ENCODE measurements at regions not wholly inside any gene's neighbourhood (a gene's known extent, or its start where the extent isn't known, plus 50 kb on each side); places are given as distances from the start of the nearest gene placed in this dataset.
"Not testable (repeated sequence)": the region's sequence is repeated elsewhere in the genome, so short reads cannot be mapped to it uniquely, and the experiment has no call there.

GRCh38 chr5:43802119-43802518, 199.1 kb downstream of the NNT start:
- Histone ChIP-seq H3K36me3 (no peaks in the 10 kb centered on the region), H3K27ac (no peak overlapping the region), H3K4me3 (no peak overlapping the region), H3K27me3 (no peaks in the 10 kb centered on the region), H3K9me3 (no peaks in the 10 kb centered on the region), H3K4me1 (no peaks in the 10 kb centered on the region)
- intact Hi-C loops (cut with DNase I): no loop called here
- WGBS (ENCODE audit: insufficient coverage, low coverage, low lambda C conversion rate, missing lambda C conversion rate): 33% methylated on average over 1 of the region's 1 CpG
- ATAC-seq (no peak), DNase-seq (no peak)
- TF ChIP-seq CTCF (IDR thresholded peaks at IDR 0.05): no peak
- no peak for TF ChIP-seq POLR2A (IDR thresholded peaks at IDR 0.05)

GRCh38 chr5:43798740-43799139, 195.8 kb downstream of the NNT start:
- TF ChIP-seq POLR2A (IDR thresholded peaks at IDR 0.05) (no peak), CTCF (IDR thresholded peaks at IDR 0.05) (no peak)
- H3K36me3 ChIP-seq: no peaks in the 10 kb centered on the region
- no peak for DNase-seq
- intact Hi-C loops (cut with DNase I): no loop called here
- H3K4me3 ChIP-seq: no peak overlapping the region
- H3K4me1 ChIP-seq: no peaks in the 10 kb centered on the region
- no peak for ATAC-seq
- no peaks in the 10 kb centered on the region for H3K9me3 ChIP-seq
- no peaks in the 10 kb centered on the region for H3K27me3 ChIP-seq
- no peak overlapping the region for H3K27ac ChIP-seq

DNA sequence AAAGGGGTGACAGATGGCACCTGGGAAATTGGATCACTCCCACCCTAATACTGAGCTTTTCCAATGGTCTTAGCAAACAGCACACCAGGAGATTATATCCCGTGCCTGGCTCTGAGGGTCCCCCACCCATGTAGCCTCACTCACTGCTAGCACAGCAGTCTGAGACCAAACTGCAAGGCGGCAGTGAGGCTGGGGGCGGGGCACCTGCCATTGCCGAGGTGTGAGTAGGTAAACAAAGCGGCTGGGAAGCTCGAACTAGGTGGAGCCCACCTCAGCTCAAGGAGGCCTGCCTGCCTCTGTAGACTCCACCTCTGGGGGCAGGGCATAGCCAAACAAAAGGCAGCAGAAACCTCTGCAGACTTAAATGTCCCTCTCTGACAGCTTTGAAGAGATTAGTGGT, 188.9 kb downstream of the NNT start:
- H3K9me3 ChIP-seq; H3K36me3 ChIP-seq; intact Hi-C loops (cut with DNase I); H3K4me1 ChIP-seq; H3K27ac ChIP-seq; H3K27me3 ChIP-seq; ATAC-seq; DNase-seq; H3K4me3 ChIP-seq: not testable (repeated sequence)
- WGBS (ENCODE audit: insufficient coverage, low coverage, low lambda C conversion rate, missing lambda C conversion rate): 60% methylated on average over 1 of the region's 6 CpGs

DNA sequence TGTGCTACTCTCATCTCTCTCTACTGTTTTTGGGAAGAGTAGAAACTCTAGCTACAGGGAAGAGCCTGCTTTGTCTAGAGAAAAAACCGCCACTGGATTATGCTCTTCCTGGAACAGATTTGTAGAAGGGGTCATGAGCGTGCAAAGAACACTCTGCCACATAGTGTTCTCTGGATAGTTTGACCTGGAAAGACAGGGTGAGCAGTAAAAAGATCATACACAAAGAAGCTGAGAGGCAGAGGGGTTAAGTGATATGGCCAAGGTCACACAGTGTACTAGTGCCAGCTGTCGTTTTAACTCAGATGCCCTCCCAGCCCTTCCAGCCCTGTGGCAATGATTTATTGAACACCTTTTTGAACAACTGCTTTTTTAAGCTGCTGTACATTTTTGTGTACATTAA, 182.2 kb downstream of the NNT start:
- Histone ChIP-seq H3K27me3 (no peaks in the 10 kb centered on the region), H3K4me3 (no peak overlapping the region), H3K27ac (no peak overlapping the region), H3K4me1 (no peaks in the 10 kb centered on the region), H3K36me3 (no peaks in the 10 kb centered on the region), H3K9me3 (no peaks in the 10 kb centered on the region)
- ATAC-seq (peak; percentile 15 to 80 (median 68)), DNase-seq (no peak)
- WGBS (ENCODE audit: insufficient coverage, low coverage, low lambda C conversion rate, missing lambda C conversion rate): 39% methylated on average over 3 of the region's 3 CpGs
- TF ChIP-seq CTCF (IDR thresholded peaks at IDR 0.05) (no peak), POLR2A (IDR thresholded peaks at IDR 0.05) (no peak)
- intact Hi-C loops (cut with DNase I): no loop called here

GRCh38 chr5:43780586-43780985, 177.6 kb downstream of the NNT start:
- TF ChIP-seq POLR2A (IDR thresholded peaks at IDR 0.05): no peak
- TF ChIP-seq CTCF (IDR thresholded peaks at IDR 0.05): no peak
- Histone ChIP-seq H3K4me3 (no peak overlapping the region), H3K9me3 (no peaks in the 10 kb centered on the region), H3K4me1 (no peaks in the 10 kb centered on the region), H3K36me3 (no peaks in the 10 kb centered on the region), H3K27me3 (no peaks in the 10 kb centered on the region), H3K27ac (no peak overlapping the region)
- 36% methylated on average over 1 of the region's 1 CpG for WGBS (ENCODE audit: insufficient coverage, low coverage, low lambda C conversion rate, missing lambda C conversion rate)
- ATAC-seq: no peak
- DNase-seq: no peak
- intact Hi-C loops (cut with DNase I): no loop called here

Measured in right lobe of liver (tissue), 6 donors.